Keratinocyte (primary cell): ENCODE measurements at regions not wholly inside any gene's neighbourhood (a gene's known extent, or its start where the extent isn't known, plus 50 kb on each side); places are given as distances from the start of the nearest gene placed in this dataset.

ENCODE experiments used
- DNase-seq: peaks from one replicate; pipeline ENCODE4 v3.0.0-alpha.2; 2011; ENCODE audit warnings: low read depth, missing footprints, low spot score
- FAIRE-seq: peaks from 2 replicates; lab custom pipeline; 2011; peaks lifted over from hg19 to GRCh38; lab: Jason Lieb, UNC
- H2AFZ ChIP-seq: 2 replicates; pipeline ENCODE4 v1.6.0; 2012; ENCODE audit warnings: low read length, control low read depth, inconsistent platforms; ENCODE audit not compliant: control insufficient read depth
- H3K27ac ChIP-seq: 2 replicates; pipeline ENCODE4 v1.5.1; 2011; ENCODE audit warnings: low read length; ENCODE audit not compliant: control insufficient read depth, insufficient read depth
- H3K27me3 ChIP-seq: 3 replicates; pipeline ENCODE4 v1.6.0; 2011; ENCODE audit warnings: low read length; ENCODE audit not compliant: control insufficient read depth, insufficient read depth; ENCODE audit errors: extremely low read depth
- H3K36me3 ChIP-seq, 2 experiments: 2 replicates in 1 of 2; 3 replicates in 1 of 2; pipeline ENCODE4 v1.5.1; 2011; ENCODE audit warnings: low read length in 2 of 2, mild to moderate bottlenecking in 1 of 2; ENCODE audit not compliant: control insufficient read depth in 2 of 2, insufficient read depth in 2 of 2; ENCODE audit errors: extremely low read depth in 1 of 2
- H3K4me1 ChIP-seq: 3 replicates; pipeline ENCODE4 v1.5.1; 2011; ENCODE audit warnings: low read length; ENCODE audit not compliant: control insufficient read depth, insufficient read depth; ENCODE audit errors: extremely low read depth
- H3K4me2 ChIP-seq: 3 replicates; pipeline ENCODE4 v1.6.0; 2011; ENCODE audit warnings: low read depth, low read length; ENCODE audit not compliant: control insufficient read depth, insufficient read depth; ENCODE audit errors: extremely low read depth
- H3K4me3 ChIP-seq, 3 experiments: fragments of 200-600 bp in 1 of 3; sonication (generic) in 1 of 3; 2 replicates in 2 of 3; 3 replicates in 1 of 3; pipeline ENCODE4 v1.5.1; 2011 to 2016; ENCODE audit warnings: low read length in 3 of 3, mild to moderate bottlenecking in 3 of 3, control low read depth in 2 of 3, inconsistent platforms in 1 of 3, low read depth in 1 of 3, mixed read lengths in 1 of 3, mixed run types in 1 of 3, moderate library complexity in 1 of 3; ENCODE audit not compliant: control insufficient read depth in 2 of 3, insufficient read depth in 2 of 3; ENCODE audit errors: extremely low read depth in 1 of 3
- H3K79me2 ChIP-seq: 2 replicates; pipeline ENCODE4 v1.6.0; 2012; ENCODE audit warnings: low read length; ENCODE audit not compliant: control insufficient read depth, insufficient read depth
- H3K9ac ChIP-seq: 3 replicates; pipeline ENCODE4 v1.6.0; 2011; ENCODE audit warnings: low read length; ENCODE audit not compliant: control insufficient read depth, insufficient read depth; ENCODE audit errors: extremely low read depth
- H3K9me1 ChIP-seq: 3 replicates; pipeline ENCODE4 v1.6.0; 2011; ENCODE audit warnings: low read length; ENCODE audit not compliant: control insufficient read depth, insufficient read depth; ENCODE audit errors: extremely low read depth
- H3K9me3 ChIP-seq: 2 replicates; pipeline ENCODE4 v1.5.1; 2012; ENCODE audit warnings: low read depth, low read length; ENCODE audit not compliant: control insufficient read depth
- H4K20me1 ChIP-seq: 3 replicates; pipeline ENCODE4 v1.6.0; 2011; ENCODE audit warnings: low read length; ENCODE audit not compliant: control insufficient read depth, insufficient read depth; ENCODE audit errors: extremely low read depth
- EZH2 ChIP-seq: IDR thresholded peaks from one replicate; pipeline ENCODE4 v1.6.1; 2012; ENCODE audit warnings: inconsistent platforms, mild to moderate bottlenecking, low read length, moderate library complexity
- dilution Hi-C: fragments of 300-500 bp; cut with MboI; formaldehyde crosslinking; loops from one replicate; pipeline ENCODE4 v1.7.0; 2020; ENCODE audit warnings: low sequenced_read_pairs; ENCODE audit not compliant: extremely low pct_ligation_motif_present
- TF ChIP-seq, protein P1 (sequence below), 3 experiments: IDR thresholded peaks in 1 of 3; conservative IDR thresholded peaks in 1 of 3; optimal IDR thresholded peaks in 1 of 3; 2 replicates in 2 of 3; 3 replicates in 1 of 3; pipeline versions ENCODE3 to v1.5.1; 2011; ENCODE audit warnings: low read length in 3 of 3, mild to moderate bottlenecking in 3 of 3, moderate library complexity in 2 of 3, control low read depth in 1 of 3, inconsistent platforms in 1 of 3; ENCODE audit not compliant: insufficient read depth in 2 of 3; ENCODE audit errors: extremely low read depth in 1 of 3

DNA sequence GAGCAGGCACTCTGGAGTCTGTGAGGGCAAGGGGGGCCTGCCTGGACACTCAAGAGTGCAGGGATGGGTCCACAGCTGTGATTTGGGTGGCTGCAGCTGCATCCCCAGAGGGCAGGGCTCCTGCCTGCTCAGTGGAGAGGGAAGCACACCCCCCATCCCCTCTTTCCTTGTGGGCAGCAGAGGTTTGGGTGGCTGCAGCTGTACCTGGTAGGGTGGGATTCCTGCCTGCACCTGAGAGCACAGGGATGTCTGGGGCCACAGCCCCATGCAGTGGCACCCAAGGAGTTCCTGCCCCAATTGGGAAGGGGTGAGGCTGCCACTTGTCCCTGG is 605.4 kb upstream of the FAM174A start:
- no peaks in the 10 kb centered on the region for H3K27me3 ChIP-seq
- TF ChIP-seq, protein P1, sequence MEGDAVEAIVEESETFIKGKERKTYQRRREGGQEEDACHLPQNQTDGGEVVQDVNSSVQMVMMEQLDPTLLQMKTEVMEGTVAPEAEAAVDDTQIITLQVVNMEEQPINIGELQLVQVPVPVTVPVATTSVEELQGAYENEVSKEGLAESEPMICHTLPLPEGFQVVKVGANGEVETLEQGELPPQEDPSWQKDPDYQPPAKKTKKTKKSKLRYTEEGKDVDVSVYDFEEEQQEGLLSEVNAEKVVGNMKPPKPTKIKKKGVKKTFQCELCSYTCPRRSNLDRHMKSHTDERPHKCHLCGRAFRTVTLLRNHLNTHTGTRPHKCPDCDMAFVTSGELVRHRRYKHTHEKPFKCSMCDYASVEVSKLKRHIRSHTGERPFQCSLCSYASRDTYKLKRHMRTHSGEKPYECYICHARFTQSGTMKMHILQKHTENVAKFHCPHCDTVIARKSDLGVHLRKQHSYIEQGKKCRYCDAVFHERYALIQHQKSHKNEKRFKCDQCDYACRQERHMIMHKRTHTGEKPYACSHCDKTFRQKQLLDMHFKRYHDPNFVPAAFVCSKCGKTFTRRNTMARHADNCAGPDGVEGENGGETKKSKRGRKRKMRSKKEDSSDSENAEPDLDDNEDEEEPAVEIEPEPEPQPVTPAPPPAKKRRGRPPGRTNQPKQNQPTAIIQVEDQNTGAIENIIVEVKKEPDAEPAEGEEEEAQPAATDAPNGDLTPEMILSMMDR (optimal IDR thresholded peaks at IDR 0.05 in 1 of 3, IDR thresholded peaks at IDR 0.05 in 1 of 3, conservative IDR thresholded peaks at IDR 0.05 in 1 of 3; ENCODE audit: extremely low read depth in 1 of 3, insufficient read depth in 2 of 3, low read length in 3 of 3) = no peak
- no peak for TF ChIP-seq EZH2
- dilution Hi-C loops = no loop called here
- H3K4me3 ChIP-seq = no peak overlapping the region
- H3K9me1 ChIP-seq = no peaks in the 10 kb centered on the region
- no peaks in the 10 kb centered on the region for H3K4me1 ChIP-seq
- FAIRE-seq (no peak), DNase-seq (no peak)
- H3K9me3 ChIP-seq = no peaks in the 10 kb centered on the region
- H3K9ac ChIP-seq = no peak overlapping the region
- H3K79me2 ChIP-seq = no peaks in the 10 kb centered on the region
- H3K36me3 ChIP-seq = no peaks in the 10 kb centered on the region
- H4K20me1 ChIP-seq = no peaks in the 10 kb centered on the region
- H3K27ac ChIP-seq = no peak overlapping the region
- no peak overlapping the region for H3K4me2 ChIP-seq
- H2AFZ ChIP-seq = no peak overlapping the region

DNA sequence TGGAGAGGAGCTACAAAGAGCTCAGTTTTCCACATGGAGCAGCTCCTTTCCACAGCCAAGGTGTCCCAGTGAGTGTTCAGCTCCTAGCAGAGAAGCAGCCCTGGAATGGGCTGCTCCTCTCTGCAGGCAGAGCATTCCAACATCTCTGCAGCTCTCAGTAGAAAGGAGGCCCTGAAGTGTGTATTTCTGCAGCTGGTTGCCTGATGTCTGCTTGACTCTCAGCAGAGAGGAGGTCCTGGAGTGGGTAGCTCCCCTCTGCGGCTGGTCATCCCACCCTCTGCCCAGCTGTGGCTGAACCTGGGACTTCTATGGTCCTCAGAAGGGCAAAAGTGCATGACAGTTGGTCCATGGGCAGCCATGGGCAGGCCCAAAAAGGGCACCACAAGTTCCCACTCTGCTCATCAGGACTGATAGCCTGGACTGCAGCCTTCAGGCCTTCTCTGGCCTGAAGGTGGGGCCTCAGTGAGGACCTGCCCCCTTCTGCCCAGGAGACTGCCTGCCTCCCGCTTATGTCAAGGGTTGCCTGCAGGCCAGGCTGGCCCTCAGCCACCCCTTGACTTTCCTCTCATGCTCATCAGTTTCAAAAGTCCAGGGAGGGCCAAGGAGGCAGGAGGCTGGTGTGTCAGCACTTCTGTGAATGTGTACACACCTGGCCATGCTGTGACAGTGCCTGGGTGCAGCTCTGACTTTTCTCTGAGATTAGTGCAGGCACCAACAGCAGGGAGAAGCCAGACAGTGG is 605.9 kb upstream of the FAM174A start:
- H3K4me2 ChIP-seq = no peak overlapping the region
- H3K4me1 ChIP-seq = no peaks in the 10 kb centered on the region
- no peak overlapping the region for H2AFZ ChIP-seq
- H3K27ac ChIP-seq = no peak overlapping the region
- no peaks in the 10 kb centered on the region for H3K27me3 ChIP-seq
- H3K9ac ChIP-seq = no peak overlapping the region
- H3K36me3 ChIP-seq = no peaks in the 10 kb centered on the region
- no peak for DNase-seq
- no peaks in the 10 kb centered on the region for H4K20me1 ChIP-seq
- no peak for TF ChIP-seq EZH2
- TF ChIP-seq, protein P1 (optimal IDR thresholded peaks at IDR 0.05 in 1 of 3, IDR thresholded peaks at IDR 0.05 in 1 of 3, conservative IDR thresholded peaks at IDR 0.05 in 1 of 3; ENCODE audit: extremely low read depth in 1 of 3, insufficient read depth in 2 of 3, low read length in 3 of 3) = no peak
- dilution Hi-C loops = no loop called here
- no peak overlapping the region for H3K4me3 ChIP-seq
- no peaks in the 10 kb centered on the region for H3K79me2 ChIP-seq
- H3K9me1 ChIP-seq = no peaks in the 10 kb centered on the region
- no peak for FAIRE-seq
- H3K9me3 ChIP-seq = no peaks in the 10 kb centered on the region
